ENCODE measurements at regions not wholly inside any gene's neighbourhood (a gene's known extent, or its start where the extent isn't known, plus 50 kb on each side); places are given as distances from the start of the nearest gene placed in this dataset.

GRCh38 chr1:58333511-58333910, 213.0 kb downstream of the OMA1 start:
- DNase-seq (ENCODE audit: low read depth) = no peak
- TF ChIP-seq, protein P1, sequence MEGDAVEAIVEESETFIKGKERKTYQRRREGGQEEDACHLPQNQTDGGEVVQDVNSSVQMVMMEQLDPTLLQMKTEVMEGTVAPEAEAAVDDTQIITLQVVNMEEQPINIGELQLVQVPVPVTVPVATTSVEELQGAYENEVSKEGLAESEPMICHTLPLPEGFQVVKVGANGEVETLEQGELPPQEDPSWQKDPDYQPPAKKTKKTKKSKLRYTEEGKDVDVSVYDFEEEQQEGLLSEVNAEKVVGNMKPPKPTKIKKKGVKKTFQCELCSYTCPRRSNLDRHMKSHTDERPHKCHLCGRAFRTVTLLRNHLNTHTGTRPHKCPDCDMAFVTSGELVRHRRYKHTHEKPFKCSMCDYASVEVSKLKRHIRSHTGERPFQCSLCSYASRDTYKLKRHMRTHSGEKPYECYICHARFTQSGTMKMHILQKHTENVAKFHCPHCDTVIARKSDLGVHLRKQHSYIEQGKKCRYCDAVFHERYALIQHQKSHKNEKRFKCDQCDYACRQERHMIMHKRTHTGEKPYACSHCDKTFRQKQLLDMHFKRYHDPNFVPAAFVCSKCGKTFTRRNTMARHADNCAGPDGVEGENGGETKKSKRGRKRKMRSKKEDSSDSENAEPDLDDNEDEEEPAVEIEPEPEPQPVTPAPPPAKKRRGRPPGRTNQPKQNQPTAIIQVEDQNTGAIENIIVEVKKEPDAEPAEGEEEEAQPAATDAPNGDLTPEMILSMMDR (conservative IDR thresholded peaks at IDR 0.05; ENCODE audit: low read depth, low read length) = no peak
- H3K4me3 ChIP-seq (ENCODE audit: low read depth, low read length) = no peak overlapping the region

DNA sequence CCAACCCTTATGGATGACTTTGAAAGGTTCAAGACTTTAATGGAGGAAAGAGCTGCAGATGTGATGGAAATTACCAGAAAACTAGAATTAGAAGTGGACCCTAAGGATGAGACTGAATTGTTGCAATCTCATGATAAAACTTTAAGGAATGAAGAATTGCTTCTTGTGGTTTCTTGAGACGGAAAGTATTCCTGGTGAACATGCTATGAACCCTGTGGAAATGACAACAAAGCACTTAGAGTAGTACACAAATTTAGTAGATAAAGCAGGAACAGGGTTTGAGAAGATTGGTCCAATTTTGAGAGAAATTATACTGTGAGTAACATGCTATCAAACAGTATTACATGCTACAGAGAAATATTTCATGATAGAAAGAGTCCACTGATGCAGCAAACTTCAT, 215.4 kb downstream of the OMA1 start:
- no peak for DNase-seq (ENCODE audit: low read depth)
- TF ChIP-seq, protein P1 (conservative IDR thresholded peaks at IDR 0.05; ENCODE audit: low read depth, low read length) = no peak
- no peak overlapping the region for H3K4me3 ChIP-seq (ENCODE audit: low read depth, low read length)

DNA sequence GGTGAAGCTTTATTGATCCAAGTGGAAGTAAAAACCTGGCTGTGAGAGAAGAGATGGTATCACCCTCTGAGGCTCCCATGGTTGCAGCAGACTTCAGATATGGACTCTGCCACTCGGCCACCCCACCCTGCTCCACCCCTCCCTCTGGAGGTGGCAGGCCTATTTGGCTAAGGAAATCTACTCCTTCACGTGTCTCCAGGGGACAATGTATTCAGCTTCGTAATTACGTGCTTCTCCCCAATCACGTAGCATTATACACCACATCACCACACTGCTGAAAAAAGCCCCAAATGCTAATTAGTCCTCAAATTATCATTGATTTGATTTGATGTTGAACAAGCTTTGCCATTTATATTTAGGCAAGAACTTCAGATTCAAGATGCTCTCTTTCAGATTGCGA, 220.7 kb downstream of the OMA1 start:
- TF ChIP-seq, protein P1 (conservative IDR thresholded peaks at IDR 0.05; ENCODE audit: low read depth, low read length) = no peak
- H3K4me3 ChIP-seq (ENCODE audit: low read depth, low read length) = no peak overlapping the region
- no peak for DNase-seq (ENCODE audit: low read depth)

DNA sequence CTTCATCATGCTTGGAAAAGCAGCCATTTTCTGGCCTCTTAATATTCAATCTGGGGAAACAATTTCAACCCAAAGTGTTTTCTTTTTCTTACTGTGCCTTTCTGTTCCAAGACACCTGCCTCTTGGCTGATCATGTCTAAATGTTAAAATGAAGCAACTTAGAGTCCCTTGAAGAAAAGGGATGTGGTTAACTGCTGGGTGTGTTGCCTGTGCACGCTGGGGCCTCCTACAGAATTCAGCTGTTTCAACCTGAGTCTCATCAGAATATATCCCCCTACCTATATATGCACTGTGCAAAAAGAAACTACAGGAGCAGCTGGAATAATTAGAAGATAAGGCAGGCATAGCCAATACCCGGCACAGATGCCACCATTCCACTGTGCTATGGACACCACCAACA, 222.0 kb downstream of the OMA1 start:
- DNase-seq (ENCODE audit: low read depth) = no peak
- no peak overlapping the region for H3K4me3 ChIP-seq (ENCODE audit: low read depth, low read length)
- TF ChIP-seq, protein P1 (conservative IDR thresholded peaks at IDR 0.05; ENCODE audit: low read depth, low read length) = no peak

GRCh38 chr1:58318157-58319005, 228.1 kb downstream of the OMA1 start:
- DNase-seq (ENCODE audit: low read depth) = no peak
- TF ChIP-seq, protein P1 (conservative IDR thresholded peaks at IDR 0.05; ENCODE audit: low read depth, low read length) = no peak
- no peak overlapping the region for H3K4me3 ChIP-seq (ENCODE audit: low read depth, low read length)

DNA sequence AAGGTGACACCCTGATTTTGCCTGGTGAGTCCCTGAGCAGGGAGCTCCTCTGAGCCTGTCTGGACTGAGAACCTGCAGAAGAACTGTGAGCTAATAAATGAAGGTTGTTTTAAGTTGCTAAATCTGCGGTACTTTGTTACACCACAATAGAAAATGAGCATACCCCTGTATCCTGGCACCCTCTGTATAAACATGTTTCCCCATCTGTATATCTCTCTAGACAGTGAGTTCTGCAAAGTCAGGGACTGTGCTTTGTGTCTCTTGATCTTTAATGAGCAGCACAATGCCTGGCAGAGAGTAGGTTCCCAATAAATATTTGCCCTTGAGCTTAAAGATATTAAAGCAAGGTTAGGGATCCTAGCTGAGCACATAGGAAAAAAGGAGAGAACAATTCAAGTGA, 228.8 kb downstream of the OMA1 start:
- TF ChIP-seq, protein P1 (conservative IDR thresholded peaks at IDR 0.05; ENCODE audit: low read depth, low read length) = no peak
- no peak for DNase-seq (ENCODE audit: low read depth)
- H3K4me3 ChIP-seq (ENCODE audit: low read depth, low read length) = no peak overlapping the region

- no peak overlapping the region for H3K4me3 ChIP-seq (ENCODE audit: low read depth, low read length)
- TF ChIP-seq, protein P1 (conservative IDR thresholded peaks at IDR 0.05; ENCODE audit: low read depth, low read length) = no peak
- DNase-seq (ENCODE audit: low read depth) = no peak
These were observed 229.4 kb downstream of the OMA1 start for GRCh38 chr1:58317086-58317485.
